NCI-H2196 treated with DMSO at 0.1 percent for 48 hours (cell line): ENCODE measurements at regions not wholly inside any gene's neighbourhood (a gene's known extent, or its start where the extent isn't known, plus 50 kb on each side); places are given as distances from the start of the nearest gene placed in this dataset.

Experiments used
- DNase-seq: peaks from one replicate; lab custom pipeline; 2025; ENCODE audit not compliant: unreplicated experiment; lab: John Stamatoyannopoulos, UW

GRCh38 chr17:72206376-72206775 lies 85.6 kb downstream of the SOX9 start:
- DNase-seq: no peak

- DNase-seq: no peak
Observed at GRCh38 chr17:72208832-72209231, 88.0 kb downstream of the SOX9 start.

GRCh38 chr17:72212041-72212440 lies 91.2 kb downstream of the SOX9 start:
- no peak for DNase-seq

GRCh38 chr17:72215490-72215889 lies 94.7 kb downstream of the SOX9 start:
- DNase-seq: no peak

- DNase-seq: no peak
Observed at GRCh38 chr17:72215928-72216327, 95.1 kb downstream of the SOX9 start.

- DNase-seq: no peak
Observed at GRCh38 chr17:72219137-72219823, 98.5 kb downstream of the SOX9 start.

GRCh38 chr17:72219824-72220493 lies 99.1 kb downstream of the SOX9 start:
- no peak for DNase-seq

GRCh38 chr17:72222661-72223380 lies 102.0 kb downstream of the SOX9 start:
- no peak for DNase-seq

- DNase-seq: no peak
Observed at GRCh38 chr17:72223866-72224291, 103.1 kb downstream of the SOX9 start.

- no peak for DNase-seq
Observed at GRCh38 chr17:72226322-72226721, 105.5 kb downstream of the SOX9 start.

- DNase-seq: no peak
Observed at GRCh38 chr17:72233986-72234385, 113.2 kb downstream of the SOX9 start.

GRCh38 chr17:72234985-72235384 lies 114.2 kb downstream of the SOX9 start:
- no peak for DNase-seq

GRCh38 chr17:72236980-72237633 lies 116.3 kb downstream of the SOX9 start:
- no peak for DNase-seq

GRCh38 chr17:72238157-72238673 lies 117.4 kb downstream of the SOX9 start:
- no peak for DNase-seq

GRCh38 chr17:72239548-72239947 lies 118.7 kb downstream of the SOX9 start:
- no peak for DNase-seq

GRCh38 chr17:72240333-72240732 lies 119.5 kb downstream of the SOX9 start:
- DNase-seq: no peak

- no peak for DNase-seq
Observed at GRCh38 chr17:72244494-72244893, 123.7 kb downstream of the SOX9 start.

GRCh38 chr17:72244956-72245355 lies 124.1 kb downstream of the SOX9 start:
- DNase-seq: no peak

- no peak for DNase-seq
Observed at GRCh38 chr17:72249441-72249840, 128.6 kb downstream of the SOX9 start.

- no peak for DNase-seq
Observed at GRCh38 chr17:72250206-72250605, 129.4 kb downstream of the SOX9 start.

- no peak for DNase-seq
Observed at GRCh38 chr17:72253597-72253996, 132.8 kb downstream of the SOX9 start.
